Body of pancreas (tissue), 4 donors: ENCODE measurements at regions not wholly inside any gene's neighbourhood (a gene's known extent, or its start where the extent isn't known, plus 50 kb on each side); places are given as distances from the start of the nearest gene placed in this dataset.
A peak's percentile ranks its signal among the peaks of the same experiment; 100 is the strongest.

Experiments
- ATAC-seq: fragments of 150-250 bp; one replicate; pipeline ENCODE4 v1.9.1; 2016
- DNase-seq, 4 donors: peaks; one replicate each; pipeline ENCODE4 v3.0.0-alpha.2; 2019
- H3K27ac ChIP-seq, 4 donors: fragments of 200-600 bp; sonication (generic); 1 replicate in 3 of 4; 2 replicates in 1 of 4; pipeline versions ENCODE4 v1.5.1 to v1.6.1; 2016 to 2019; ENCODE audit warnings: mild to moderate bottlenecking in 1 of 4, mixed read lengths in 1 of 4, moderate library complexity in 1 of 4
- H3K27me3 ChIP-seq, 2 donors: fragments of 200-600 bp; sonication (generic); one replicate each; pipeline ENCODE4 v1.6.0; 2016; ENCODE audit warnings: mild to moderate bottlenecking in 1 of 2
- H3K36me3 ChIP-seq, 2 donors: fragments of 200-600 bp; sonication (generic); replicated peaks in 1 of 2; 2 replicates each; pipeline ENCODE4 v1.5.1; 2016; ENCODE audit warnings: low read depth in 2 of 2; ENCODE audit not compliant: insufficient read depth in 1 of 2
- H3K4me1 ChIP-seq: fragments of 200-600 bp; sonication (generic); one replicate; pipeline ENCODE4 v1.6.0; 2016
- H3K4me3 ChIP-seq, 2 donors: fragments of 200-600 bp; sonication (generic); 1 replicate in 1 of 2; 2 replicates in 1 of 2; pipeline ENCODE4 v1.5.1; 2016 to 2019
- H3K9me3 ChIP-seq, 3 donors: fragments of 200-600 bp; sonication (generic); 1 replicate in 2 of 3; 2 replicates in 1 of 3; pipeline ENCODE4 v1.5.1; 2016
- POLR2A ChIP-seq, 3 donors: fragments of 450-650 bp; IDR thresholded peaks; one replicate each; pipeline ENCODE4 v1.6.1; 2016; ENCODE audit warnings: antibody characterized with exemption in 3 of 3, mild to moderate bottlenecking in 2 of 3
- WGBS, 2 donors: methylation state at CpG; one replicate each; pipeline ENCODE4 v1.1.5; 2017; 5-methylcytosine and 5-hydroxymethylcytosine counted together
- intact Hi-C: fragments of 100-400 bp; cut with DNase I; formaldehyde crosslinking; loops from one replicate; pipeline ENCODE4 v1.15.1; 2023
- TF ChIP-seq, protein P1 (sequence below), 7 experiments: fragments of 450-650 bp in 4 of 7; fragments of 200-600 bp in 3 of 7; sonication (generic) in 3 of 7; IDR thresholded peaks; one replicate each; pipeline ENCODE4 v1.5.1; 2016 to 2019; ENCODE audit warnings: antibody characterized with exemption in 7 of 7

DNA sequence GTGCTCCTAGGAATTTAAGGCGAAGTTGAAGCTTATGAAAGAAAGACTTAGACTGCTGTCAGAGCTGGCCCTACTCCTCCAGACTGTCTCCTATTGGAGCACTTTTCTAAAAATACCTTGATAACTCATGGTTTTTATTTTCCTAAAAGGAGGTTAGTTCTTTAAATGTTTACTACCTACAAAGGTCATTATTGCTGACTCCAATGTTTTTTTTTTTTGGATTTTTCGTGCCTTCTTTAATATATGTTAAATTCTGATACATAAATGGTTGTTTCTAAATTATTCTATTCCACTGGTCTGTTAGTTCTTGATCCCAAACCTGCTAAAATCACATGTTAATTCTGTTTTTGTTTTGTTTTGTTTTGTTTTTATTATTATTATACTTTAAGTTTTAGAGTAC lies 227.6 kb upstream of the FTMT start:
- H3K27me3 ChIP-seq = no peaks in the 10 kb centered on the region
- H3K36me3 ChIP-seq = no peaks in the 10 kb centered on the region
- no peak overlapping the region for H3K27ac ChIP-seq
- ATAC-seq = no peak
- no peak overlapping the region for H3K4me3 ChIP-seq
- intact Hi-C loops = no loop called here
- no peak for TF ChIP-seq POLR2A (IDR thresholded peaks at IDR 0.05)
- TF ChIP-seq, protein P1, sequence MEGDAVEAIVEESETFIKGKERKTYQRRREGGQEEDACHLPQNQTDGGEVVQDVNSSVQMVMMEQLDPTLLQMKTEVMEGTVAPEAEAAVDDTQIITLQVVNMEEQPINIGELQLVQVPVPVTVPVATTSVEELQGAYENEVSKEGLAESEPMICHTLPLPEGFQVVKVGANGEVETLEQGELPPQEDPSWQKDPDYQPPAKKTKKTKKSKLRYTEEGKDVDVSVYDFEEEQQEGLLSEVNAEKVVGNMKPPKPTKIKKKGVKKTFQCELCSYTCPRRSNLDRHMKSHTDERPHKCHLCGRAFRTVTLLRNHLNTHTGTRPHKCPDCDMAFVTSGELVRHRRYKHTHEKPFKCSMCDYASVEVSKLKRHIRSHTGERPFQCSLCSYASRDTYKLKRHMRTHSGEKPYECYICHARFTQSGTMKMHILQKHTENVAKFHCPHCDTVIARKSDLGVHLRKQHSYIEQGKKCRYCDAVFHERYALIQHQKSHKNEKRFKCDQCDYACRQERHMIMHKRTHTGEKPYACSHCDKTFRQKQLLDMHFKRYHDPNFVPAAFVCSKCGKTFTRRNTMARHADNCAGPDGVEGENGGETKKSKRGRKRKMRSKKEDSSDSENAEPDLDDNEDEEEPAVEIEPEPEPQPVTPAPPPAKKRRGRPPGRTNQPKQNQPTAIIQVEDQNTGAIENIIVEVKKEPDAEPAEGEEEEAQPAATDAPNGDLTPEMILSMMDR (IDR thresholded peaks at IDR 0.05) = no peak
- DNase-seq = no peak
- no peaks in the 10 kb centered on the region for H3K4me1 ChIP-seq
- 38 to 54% methylated on average over 2 of the region's 2 CpGs for WGBS, 2 donors
- H3K9me3 ChIP-seq = no peaks in the 10 kb centered on the region

DNA sequence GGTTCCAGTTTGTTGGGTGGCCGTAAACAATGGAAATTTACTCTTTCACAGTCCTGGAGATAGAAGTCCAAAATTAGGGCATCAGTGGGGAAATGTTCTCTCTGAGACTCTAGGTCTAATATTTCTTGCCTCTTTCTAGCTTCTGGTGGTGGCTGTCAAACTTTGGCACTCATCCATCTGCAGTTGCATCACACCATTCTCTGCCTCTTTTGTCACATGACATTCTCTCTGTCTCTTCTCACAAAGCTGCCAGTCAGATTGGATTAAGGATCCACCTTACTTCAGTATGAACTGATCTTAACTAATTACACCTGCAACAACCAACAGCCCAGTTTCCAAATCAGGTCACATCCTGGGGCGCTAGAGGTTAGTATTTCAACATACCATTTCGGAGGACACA lies 222.9 kb upstream of the FTMT start:
- TF ChIP-seq, protein P1 (IDR thresholded peaks at IDR 0.05) = no peak
- no peak for TF ChIP-seq POLR2A (IDR thresholded peaks at IDR 0.05)
- DNase-seq = no peak
- no peaks in the 10 kb centered on the region for H3K36me3 ChIP-seq
- intact Hi-C loops = no loop called here
- no peak for ATAC-seq
- 43 to 54% methylated on average over 3 of the region's 3 CpGs for WGBS, 2 donors
- H3K9me3 ChIP-seq = no peaks in the 10 kb centered on the region
- no peak overlapping the region for H3K4me3 ChIP-seq
- no peaks in the 10 kb centered on the region for H3K27me3 ChIP-seq
- H3K4me1 ChIP-seq = no peaks in the 10 kb centered on the region
- no peak overlapping the region for H3K27ac ChIP-seq

DNA sequence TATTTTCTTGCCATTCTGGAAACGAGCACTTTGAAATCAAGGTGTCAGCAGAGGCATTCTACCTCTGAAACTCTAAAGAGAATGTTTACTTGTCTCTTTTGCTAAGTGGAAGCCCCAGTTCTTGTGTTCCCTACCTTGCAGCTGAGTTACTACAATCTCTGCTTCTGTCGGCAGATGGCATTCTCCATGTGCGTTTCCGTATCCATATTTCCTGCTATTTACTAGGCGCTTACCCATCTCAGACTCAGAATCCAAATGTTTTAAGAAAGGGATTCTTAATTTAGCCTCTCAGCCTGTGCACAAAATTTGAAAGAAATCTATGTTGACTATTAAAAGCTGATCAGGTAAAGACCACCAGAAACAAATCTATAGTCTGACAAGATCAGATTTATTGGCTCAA lies 221.3 kb upstream of the FTMT start:
- H3K9me3 ChIP-seq = no peaks in the 10 kb centered on the region
- no peaks in the 10 kb centered on the region for H3K36me3 ChIP-seq
- no peak for TF ChIP-seq POLR2A (IDR thresholded peaks at IDR 0.05)
- TF ChIP-seq, protein P1 (IDR thresholded peaks at IDR 0.05) = peak in 1 of 7 experiments; percentile 19
- intact Hi-C loops = no loop called here
- H3K4me1 ChIP-seq = no peaks in the 10 kb centered on the region
- WGBS, 2 donors = 23% methylated on average over 5 of the region's 5 CpGs
- no peak overlapping the region for H3K4me3 ChIP-seq
- no peak for DNase-seq
- ATAC-seq = no peak
- H3K27ac ChIP-seq = no peak overlapping the region
- no peaks in the 10 kb centered on the region for H3K27me3 ChIP-seq

DNA sequence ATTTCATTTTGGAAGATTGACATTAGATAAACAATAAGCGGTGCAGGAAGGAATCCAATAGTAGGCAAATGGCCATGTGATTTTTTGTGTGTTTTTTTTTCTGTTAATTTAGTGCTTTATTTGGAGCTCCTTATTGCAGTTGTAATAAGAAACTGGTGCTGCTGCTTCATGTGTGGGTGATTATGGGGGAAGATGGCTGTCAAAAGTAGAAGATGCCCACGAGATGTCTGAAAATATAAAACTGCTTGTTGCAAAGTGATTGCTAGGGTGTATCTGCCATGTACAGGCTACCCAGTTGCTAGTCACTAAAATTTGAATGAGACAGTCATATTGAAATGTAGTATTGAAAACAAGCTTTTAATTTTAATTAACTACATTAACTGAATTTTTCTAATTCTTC lies 216.7 kb upstream of the FTMT start:
- H3K27me3 ChIP-seq = no peaks in the 10 kb centered on the region
- H3K4me1 ChIP-seq = no peaks in the 10 kb centered on the region
- intact Hi-C loops = no loop called here
- no peak for DNase-seq
- no peak for ATAC-seq
- 37 to 44% methylated on average over 2 of the region's 2 CpGs for WGBS, 2 donors
- no peaks in the 10 kb centered on the region for H3K9me3 ChIP-seq
- TF ChIP-seq POLR2A (IDR thresholded peaks at IDR 0.05) = no peak
- TF ChIP-seq, protein P1 (IDR thresholded peaks at IDR 0.05) = no peak
- H3K36me3 ChIP-seq = no peaks in the 10 kb centered on the region
- H3K27ac ChIP-seq = no peak overlapping the region
- H3K4me3 ChIP-seq = no peak overlapping the region

DNA sequence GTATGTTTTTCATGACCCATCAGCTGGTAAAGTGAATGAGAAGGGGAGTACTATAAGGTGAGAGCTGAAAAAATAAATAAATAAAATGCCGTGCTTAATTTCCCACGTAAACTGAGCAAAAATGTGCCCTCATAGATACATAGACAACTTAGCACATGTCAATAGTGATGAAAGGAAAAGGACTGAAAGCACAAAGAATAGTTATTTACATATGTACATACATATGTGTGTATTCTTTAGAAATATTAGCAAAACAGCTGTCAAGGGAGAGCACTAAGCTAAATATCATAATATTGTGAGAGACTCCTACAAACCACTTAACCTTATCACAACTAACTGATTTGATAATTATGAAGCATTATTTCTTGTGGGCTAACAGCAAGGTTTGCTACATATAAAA lies 213.6 kb upstream of the FTMT start:
- WGBS, 2 donors = 64 to 71% methylated on average over 2 of the region's 2 CpGs
- no peak for TF ChIP-seq POLR2A (IDR thresholded peaks at IDR 0.05)
- TF ChIP-seq, protein P1 (IDR thresholded peaks at IDR 0.05) = no peak
- Histone ChIP-seq H3K4me3 (no peak overlapping the region), H3K9me3 (no peaks in the 10 kb centered on the region), H3K27me3 (no peaks in the 10 kb centered on the region), H3K4me1 (no peaks in the 10 kb centered on the region), H3K36me3 (no peaks in the 10 kb centered on the region), H3K27ac (no peak overlapping the region)
- no peak for DNase-seq
- ATAC-seq = no peak
- intact Hi-C loops = no loop called here
